Cardiac fibroblast (primary cell): ENCODE measurements at regions not wholly inside any gene's neighbourhood (a gene's known extent, or its start where the extent isn't known, plus 50 kb on each side); places are given as distances from the start of the nearest gene placed in this dataset.
"Not testable (repeated sequence)": the region's sequence is repeated elsewhere in the genome, so short reads cannot be mapped to it uniquely, and the experiment has no call there.

Source experiments
- DNase-seq, 2 donors: peaks; one replicate each; pipeline versions ENCODE4 v3.0.0 to v3.0.0-alpha.2; 2010; ENCODE audit warnings: low read depth in 2 of 2
- H3K4me3 ChIP-seq, 2 donors: replicated peaks in 1 of 2; 1 replicate in 1 of 2; 2 replicates in 1 of 2; pipeline ENCODE4 v1.5.1; 2011; ENCODE audit warnings: low read depth in 2 of 2, low read length in 2 of 2, mild to moderate bottlenecking in 2 of 2, moderate library complexity in 1 of 2
- TF ChIP-seq, protein P1 (sequence below): IDR thresholded peaks from one replicate; pipeline ENCODE4 v1.5.1; 2011; ENCODE audit warnings: low read depth, mild to moderate bottlenecking, low read length, inconsistent platforms

DNA sequence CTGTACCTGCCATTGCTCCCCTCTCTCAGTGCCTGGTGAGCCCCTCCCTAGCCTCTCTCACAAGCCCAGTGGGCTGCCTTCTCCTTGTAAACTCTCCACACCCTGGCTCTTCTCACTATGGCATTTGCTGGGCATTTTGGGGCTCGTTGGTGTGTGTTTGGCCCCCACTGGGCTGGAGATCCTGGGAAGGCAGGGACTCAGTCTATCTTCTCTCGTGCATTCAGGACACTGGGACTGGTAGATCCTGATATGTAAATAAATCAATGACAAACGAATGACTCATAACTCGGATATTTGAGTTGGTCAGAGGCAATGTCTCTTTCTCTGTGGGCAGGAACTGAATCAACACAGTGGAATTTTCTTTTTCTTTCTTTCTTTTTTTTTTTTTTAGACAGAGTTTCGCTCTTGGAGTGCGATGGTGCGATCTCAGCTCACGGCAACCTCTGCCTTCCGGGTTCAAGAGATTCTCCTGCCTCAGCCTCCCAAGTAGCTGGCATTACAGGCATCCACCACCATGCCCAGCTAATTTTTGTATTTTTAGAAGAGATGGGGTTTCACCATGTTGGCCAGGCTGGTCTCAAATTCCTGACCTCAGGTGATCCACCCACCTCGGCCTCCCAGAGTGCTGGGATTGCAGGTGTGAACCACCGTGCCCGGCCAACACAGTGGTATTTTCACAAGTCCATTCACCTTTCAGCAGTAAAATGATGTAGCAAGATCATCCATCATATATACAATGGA is 144.6 kb upstream of the SPRED2 start:
- peak; percentile 92 to 96 for DNase-seq
- H3K4me3 ChIP-seq: no peak overlapping the region

DNA sequence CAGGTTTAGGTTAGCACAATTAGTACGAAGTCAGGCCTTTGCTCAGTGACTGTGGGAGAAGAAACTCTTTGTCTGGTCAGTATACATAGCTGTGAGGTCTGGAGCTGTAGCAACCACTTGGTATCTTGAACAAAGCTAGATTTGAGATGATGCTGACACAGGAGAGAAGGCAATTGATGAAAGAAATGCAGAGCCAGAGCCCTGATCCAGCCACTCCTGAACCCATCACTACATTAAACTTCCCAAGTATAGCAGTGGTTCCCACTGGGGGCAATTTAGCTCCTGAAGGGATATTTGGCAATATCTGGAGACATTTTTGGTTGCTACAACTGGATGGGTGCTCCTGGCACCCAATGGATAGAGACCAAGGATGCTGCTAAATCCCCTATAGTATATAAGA is 143.9 kb upstream of the SPRED2 start:
- no peak overlapping the region for H3K4me3 ChIP-seq
- DNase-seq: no peak
- TF ChIP-seq, protein P1, sequence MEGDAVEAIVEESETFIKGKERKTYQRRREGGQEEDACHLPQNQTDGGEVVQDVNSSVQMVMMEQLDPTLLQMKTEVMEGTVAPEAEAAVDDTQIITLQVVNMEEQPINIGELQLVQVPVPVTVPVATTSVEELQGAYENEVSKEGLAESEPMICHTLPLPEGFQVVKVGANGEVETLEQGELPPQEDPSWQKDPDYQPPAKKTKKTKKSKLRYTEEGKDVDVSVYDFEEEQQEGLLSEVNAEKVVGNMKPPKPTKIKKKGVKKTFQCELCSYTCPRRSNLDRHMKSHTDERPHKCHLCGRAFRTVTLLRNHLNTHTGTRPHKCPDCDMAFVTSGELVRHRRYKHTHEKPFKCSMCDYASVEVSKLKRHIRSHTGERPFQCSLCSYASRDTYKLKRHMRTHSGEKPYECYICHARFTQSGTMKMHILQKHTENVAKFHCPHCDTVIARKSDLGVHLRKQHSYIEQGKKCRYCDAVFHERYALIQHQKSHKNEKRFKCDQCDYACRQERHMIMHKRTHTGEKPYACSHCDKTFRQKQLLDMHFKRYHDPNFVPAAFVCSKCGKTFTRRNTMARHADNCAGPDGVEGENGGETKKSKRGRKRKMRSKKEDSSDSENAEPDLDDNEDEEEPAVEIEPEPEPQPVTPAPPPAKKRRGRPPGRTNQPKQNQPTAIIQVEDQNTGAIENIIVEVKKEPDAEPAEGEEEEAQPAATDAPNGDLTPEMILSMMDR: no peak

More for the DNA sequence above, 144.6 kb upstream of the SPRED2 start:
- TF ChIP-seq, protein P1: no peak

DNA sequence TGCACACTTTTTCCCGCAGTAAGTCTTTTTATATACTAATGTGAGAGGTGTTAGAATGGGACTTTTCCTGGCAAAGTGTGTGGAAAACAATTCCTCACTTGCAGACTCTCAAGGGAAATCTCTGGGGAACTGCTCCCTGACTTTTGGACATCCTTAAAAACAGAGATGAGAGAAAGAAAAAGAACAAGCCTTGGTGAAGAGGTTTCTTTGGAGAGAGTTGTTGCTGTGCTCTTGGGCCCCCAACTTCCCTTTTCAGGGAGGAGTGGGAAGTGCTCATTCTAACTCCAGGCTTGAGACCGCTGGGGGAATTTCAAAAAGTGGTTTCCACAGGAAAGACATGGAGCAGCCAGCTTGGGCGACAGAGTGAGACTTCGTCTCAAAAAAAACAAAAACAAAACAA is 142.6 kb upstream of the SPRED2 start:
- peak in 1 of 2 donors; percentile 35 for DNase-seq
- H3K4me3 ChIP-seq: no peak overlapping the region
- TF ChIP-seq, protein P1: no peak

DNA sequence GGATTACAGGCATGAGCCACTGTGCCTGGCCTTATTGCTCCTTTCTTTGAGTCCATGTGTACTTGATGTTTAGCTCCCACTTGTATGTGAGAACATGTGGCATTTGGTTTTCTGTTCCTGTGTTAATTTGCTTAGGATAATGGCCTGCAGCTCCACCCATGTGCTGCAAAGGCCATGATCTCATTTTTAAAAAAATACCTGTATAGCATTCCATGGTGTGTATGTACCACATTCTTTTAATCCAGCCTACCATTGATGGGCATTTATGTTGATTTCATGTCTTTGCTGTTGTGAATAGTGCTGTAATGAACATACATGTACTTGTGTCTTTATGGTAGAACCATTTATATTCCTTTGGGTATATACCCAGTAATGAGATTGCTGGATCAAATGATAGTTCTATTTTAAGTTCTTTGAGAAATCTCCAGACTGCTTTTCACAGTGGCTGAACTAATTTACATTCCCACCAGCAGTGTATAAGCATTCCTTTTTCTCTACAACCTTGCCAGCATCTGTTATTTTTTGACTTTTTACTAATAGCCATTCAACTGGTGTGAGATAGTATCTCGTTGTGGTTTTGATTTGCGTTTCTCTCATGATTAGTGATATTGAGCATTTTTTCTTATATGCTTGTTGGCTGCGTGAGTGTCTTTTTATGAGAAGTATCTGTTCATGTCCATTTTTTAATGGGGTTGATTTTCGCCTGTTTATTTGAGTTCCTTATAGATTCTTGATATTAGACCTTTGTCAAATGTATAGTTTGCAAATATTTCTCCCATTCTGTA is 136.4 kb upstream of the SPRED2 start:
- DNase-seq, H3K4me3 ChIP-seq: not testable (repeated sequence)

DNA sequence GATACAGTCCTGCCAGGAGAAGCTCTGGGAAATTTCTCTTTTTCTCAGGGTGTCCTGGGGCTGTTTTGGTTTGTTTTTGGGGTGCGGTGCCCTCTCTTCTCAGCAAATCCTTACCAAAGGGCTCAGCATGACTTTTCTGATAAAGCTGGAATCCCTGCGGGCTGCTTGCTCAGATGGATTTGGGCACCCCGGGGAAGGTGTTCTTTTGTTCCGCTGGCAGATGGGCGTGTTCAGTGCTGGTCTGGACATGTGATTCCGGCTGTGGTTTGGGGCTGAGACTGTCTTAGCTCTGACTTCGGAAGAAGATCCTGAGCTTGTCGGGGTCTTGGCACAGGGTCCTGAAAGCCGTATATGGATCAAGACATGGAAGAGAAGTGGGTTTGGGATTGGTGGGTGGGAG is 134.2 kb upstream of the SPRED2 start:
- TF ChIP-seq, protein P1: no peak
- no peak for DNase-seq
- no peak overlapping the region for H3K4me3 ChIP-seq

DNA sequence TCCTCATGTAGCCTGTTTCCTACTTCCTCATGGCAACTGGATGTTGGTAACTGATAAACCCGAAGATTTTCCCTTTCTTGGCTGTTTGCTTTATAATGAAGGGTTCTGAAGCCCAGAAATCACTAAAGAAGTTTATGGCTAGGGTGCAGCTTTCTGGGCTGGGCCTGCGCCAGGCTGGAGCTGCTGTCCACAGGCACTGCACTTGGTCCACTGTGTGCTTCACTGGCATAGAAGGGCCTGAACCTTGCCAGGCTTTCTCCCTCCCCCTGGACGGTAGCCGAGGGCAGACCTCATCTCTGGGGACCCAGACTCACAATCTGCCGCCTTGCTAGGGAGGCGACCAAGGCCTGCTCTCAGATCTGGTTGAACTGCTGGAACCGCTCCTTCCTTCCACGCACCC is 133.3 kb upstream of the SPRED2 start:
- TF ChIP-seq, protein P1: no peak
- no peak for DNase-seq
- H3K4me3 ChIP-seq: no peak overlapping the region

DNA sequence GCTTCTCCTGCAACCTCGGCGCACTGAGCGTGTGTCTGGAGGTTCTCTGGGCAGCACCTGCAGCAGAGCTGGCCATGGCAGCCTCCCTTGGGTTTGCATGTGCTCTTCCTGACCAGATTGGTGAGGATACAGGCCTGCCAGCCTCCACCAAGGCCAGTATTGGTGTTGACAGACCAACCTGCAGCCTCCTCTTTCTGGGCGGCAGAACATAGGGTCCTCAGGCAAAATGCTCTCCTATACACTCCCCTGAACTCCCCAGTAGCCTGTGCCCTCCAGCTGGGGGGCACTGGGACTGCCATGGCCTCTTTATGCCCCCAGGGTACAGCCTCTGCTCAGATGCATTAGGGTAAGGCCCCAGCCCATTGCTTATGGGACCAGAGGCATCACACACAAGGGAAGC is 131.9 kb upstream of the SPRED2 start:
- TF ChIP-seq, protein P1: no peak

More for the DNA sequence above, 131.9 kb upstream of the SPRED2 start:
- H3K4me3 ChIP-seq: no peak overlapping the region
- no peak for DNase-seq
